ENCODE measurements at regions not wholly inside any gene's neighbourhood (a gene's known extent, or its start where the extent isn't known, plus 50 kb on each side); places are given as distances from the start of the nearest gene placed in this dataset.

DNA sequence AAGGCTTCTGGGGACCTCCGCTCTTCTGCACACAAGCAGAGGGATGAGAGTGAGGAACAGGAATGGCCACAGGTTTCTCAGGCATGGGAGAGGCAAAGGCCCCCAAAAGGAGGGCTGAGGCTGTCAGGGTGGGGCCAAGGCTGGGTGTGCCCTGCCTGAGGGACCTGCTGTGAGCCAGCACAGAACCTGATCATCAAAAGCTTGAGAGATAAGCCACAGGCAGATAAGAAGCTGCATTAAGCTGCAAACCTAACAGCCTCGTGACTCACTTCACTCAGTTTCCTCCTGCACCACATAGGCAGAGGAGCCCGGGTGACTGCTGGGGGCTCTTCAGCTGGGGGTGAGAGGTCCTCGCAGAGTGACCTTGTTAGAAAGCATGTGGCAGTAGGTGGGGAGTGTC lies 64.5 kb upstream of the LAPTM4A start:
- H3K27ac ChIP-seq (ENCODE audit: low read depth in 1 of 2, low read length in 2 of 2), result no peak overlapping the region
- H3K4me2 ChIP-seq (replicated peaks; ENCODE audit: extremely low read depth, low read length, poor library complexity, severe bottlenecking), result no peak overlapping the region
- no peaks in the 10 kb centered on the region for H3K36me3 ChIP-seq (replicated peaks in 1 of 2; ENCODE audit: control insufficient read depth in 1 of 2, insufficient read depth in 2 of 2, low read length in 2 of 2)
- no peaks in the 10 kb centered on the region for H3K79me2 ChIP-seq (ENCODE audit: insufficient read depth, low read length)
- H3K27me3 ChIP-seq (ENCODE audit: control insufficient read depth in 2 of 2, insufficient read depth in 2 of 2, low read length in 2 of 2), result no peaks in the 10 kb centered on the region
- H4K20me1 ChIP-seq (ENCODE audit: insufficient read depth, low read length), result no peaks in the 10 kb centered on the region
- no peaks in the 10 kb centered on the region for H3K36me3 Mint-ChIP-seq
- intact Hi-C loops (cut with micrococcal nuclease), result no loop called here
- peaks cover 0 to 4% (median 2%) of the 10 kb centered on the region in 3 donors for H3K27me3 Mint-ChIP-seq (ENCODE audit: low read depth in 3 of 3)
- H3K9me3 Mint-ChIP-seq, result peaks cover 0 to 5% (median 2%) of the 10 kb centered on the region in 7 donors
- no peaks in the 10 kb centered on the region for H3K4me1 ChIP-seq (ENCODE audit: control insufficient read depth in 1 of 2, insufficient read depth in 2 of 2, low read length in 2 of 2)
- no peak overlapping the region for H3K4me3 ChIP-seq (replicated peaks in 1 of 3; ENCODE audit: low read depth in 2 of 3, low read length in 3 of 3)
- H2AFZ ChIP-seq (ENCODE audit: insufficient read depth, low read depth, low read length, poor library complexity, severe bottlenecking), result no peak overlapping the region
- H3K4me1 Mint-ChIP-seq, result no peaks in the 10 kb centered on the region
- TF ChIP-seq, protein P1, sequence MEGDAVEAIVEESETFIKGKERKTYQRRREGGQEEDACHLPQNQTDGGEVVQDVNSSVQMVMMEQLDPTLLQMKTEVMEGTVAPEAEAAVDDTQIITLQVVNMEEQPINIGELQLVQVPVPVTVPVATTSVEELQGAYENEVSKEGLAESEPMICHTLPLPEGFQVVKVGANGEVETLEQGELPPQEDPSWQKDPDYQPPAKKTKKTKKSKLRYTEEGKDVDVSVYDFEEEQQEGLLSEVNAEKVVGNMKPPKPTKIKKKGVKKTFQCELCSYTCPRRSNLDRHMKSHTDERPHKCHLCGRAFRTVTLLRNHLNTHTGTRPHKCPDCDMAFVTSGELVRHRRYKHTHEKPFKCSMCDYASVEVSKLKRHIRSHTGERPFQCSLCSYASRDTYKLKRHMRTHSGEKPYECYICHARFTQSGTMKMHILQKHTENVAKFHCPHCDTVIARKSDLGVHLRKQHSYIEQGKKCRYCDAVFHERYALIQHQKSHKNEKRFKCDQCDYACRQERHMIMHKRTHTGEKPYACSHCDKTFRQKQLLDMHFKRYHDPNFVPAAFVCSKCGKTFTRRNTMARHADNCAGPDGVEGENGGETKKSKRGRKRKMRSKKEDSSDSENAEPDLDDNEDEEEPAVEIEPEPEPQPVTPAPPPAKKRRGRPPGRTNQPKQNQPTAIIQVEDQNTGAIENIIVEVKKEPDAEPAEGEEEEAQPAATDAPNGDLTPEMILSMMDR (IDR thresholded peaks at IDR 0.05), result no peak
- WGBS (ENCODE audit: insufficient coverage), result 100% methylated on average over 1 of the region's 4 CpGs
- no peak for DNase-seq
- H3K9ac ChIP-seq (ENCODE audit: insufficient read depth, low read length, poor library complexity, severe bottlenecking), result no peak overlapping the region
- H3K27ac Mint-ChIP-seq, result no peak overlapping the region
- no peak overlapping the region for H3K4me3 Mint-ChIP-seq
- no peaks in the 10 kb centered on the region for H3K9me3 ChIP-seq (replicated peaks in 1 of 2; ENCODE audit: control insufficient read depth in 1 of 2, insufficient read depth in 1 of 2, low read length in 2 of 2)

DNA sequence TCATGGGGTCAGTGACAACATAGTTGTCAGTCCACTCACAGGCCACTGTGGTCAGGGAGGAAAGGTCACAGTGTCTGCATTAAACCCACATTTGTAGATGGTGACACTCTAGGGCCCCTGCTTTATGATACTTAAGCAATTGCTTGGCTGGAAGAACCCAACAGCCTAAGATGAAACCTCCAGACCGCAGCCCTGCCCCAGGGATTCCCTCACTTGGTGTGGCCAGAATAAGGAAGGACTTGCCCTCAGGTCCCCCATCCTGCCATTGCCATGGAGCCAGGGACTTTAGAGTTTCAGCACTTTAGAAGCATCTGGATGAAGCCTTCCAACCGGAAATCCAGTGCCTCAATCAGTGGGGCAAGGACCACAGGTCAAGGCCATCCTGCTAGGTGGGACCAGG lies 63.9 kb upstream of the LAPTM4A start:
- no peaks in the 10 kb centered on the region for H3K36me3 Mint-ChIP-seq
- no peak for DNase-seq
- Histone ChIP-seq H3K9ac (ENCODE audit: insufficient read depth, low read length, poor library complexity, severe bottlenecking) (no peak overlapping the region), H3K4me1 (ENCODE audit: control insufficient read depth in 1 of 2, insufficient read depth in 2 of 2, low read length in 2 of 2) (no peaks in the 10 kb centered on the region), H3K79me2 (ENCODE audit: insufficient read depth, low read length) (no peaks in the 10 kb centered on the region), H2AFZ (ENCODE audit: insufficient read depth, low read depth, low read length, poor library complexity, severe bottlenecking) (no peak overlapping the region), H3K36me3 (replicated peaks in 1 of 2; ENCODE audit: control insufficient read depth in 1 of 2, insufficient read depth in 2 of 2, low read length in 2 of 2) (no peaks in the 10 kb centered on the region), H3K27me3 (ENCODE audit: control insufficient read depth in 2 of 2, insufficient read depth in 2 of 2, low read length in 2 of 2) (no peaks in the 10 kb centered on the region), H4K20me1 (ENCODE audit: insufficient read depth, low read length) (no peaks in the 10 kb centered on the region), H3K4me2 (replicated peaks; ENCODE audit: extremely low read depth, low read length, poor library complexity, severe bottlenecking) (no peak overlapping the region), H3K27ac (ENCODE audit: low read depth in 1 of 2, low read length in 2 of 2) (no peak overlapping the region), H3K9me3 (replicated peaks in 1 of 2; ENCODE audit: control insufficient read depth in 1 of 2, insufficient read depth in 1 of 2, low read length in 2 of 2) (no peaks in the 10 kb centered on the region), H3K4me3 (replicated peaks in 1 of 3; ENCODE audit: low read depth in 2 of 3, low read length in 3 of 3) (no peak overlapping the region)
- no peak overlapping the region for H3K27ac Mint-ChIP-seq
- TF ChIP-seq, protein P1 (IDR thresholded peaks at IDR 0.05), result no peak
- peaks cover 0 to 7% (median 3%) of the 10 kb centered on the region in 7 donors for H3K9me3 Mint-ChIP-seq
- 95% methylated on average over 2 of the region's 2 CpGs for WGBS (ENCODE audit: insufficient coverage)
- intact Hi-C loops (cut with micrococcal nuclease), result no loop called here
- no peaks in the 10 kb centered on the region for H3K4me1 Mint-ChIP-seq
- peaks cover 0 to 4% (median 2%) of the 10 kb centered on the region in 3 donors for H3K27me3 Mint-ChIP-seq (ENCODE audit: low read depth in 3 of 3)
- H3K4me3 Mint-ChIP-seq, result no peak overlapping the region
